Type B pancreatic cell (in vitro differentiated cells): ENCODE measurements at regions not wholly inside any gene's neighbourhood (a gene's known extent, or its start where the extent isn't known, plus 50 kb on each side); places are given as distances from the start of the nearest gene placed in this dataset.

Experiments
- DNase-seq: peaks from one replicate; pipeline ENCODE4 v3.0.0; 2021; ENCODE audit warnings: mixed read lengths; ENCODE audit not compliant: unreplicated experiment; ENCODE audit errors: extremely low spot score
- H3K27ac Mint-ChIP-seq: 2 replicates; pipeline ENCODE4 v1.8.0; 2021; ENCODE audit warnings: mild to moderate bottlenecking, mixed read lengths
- H3K27me3 Mint-ChIP-seq: 2 replicates; pipeline ENCODE4 v1.8.0; 2021; ENCODE audit warnings: mixed read lengths
- H3K36me3 Mint-ChIP-seq: 2 replicates; pipeline ENCODE4 v1.8.0; 2021; ENCODE audit warnings: mixed read lengths
- H3K4me1 Mint-ChIP-seq: one replicate; pipeline ENCODE4 v1.8.0; 2021; ENCODE audit warnings: mixed read lengths; ENCODE audit not compliant: unreplicated experiment
- H3K4me3 Mint-ChIP-seq: 2 replicates; pipeline ENCODE4 v1.8.0; 2021; ENCODE audit warnings: mild to moderate bottlenecking, mixed read lengths
- H3K9me3 Mint-ChIP-seq: 2 replicates; pipeline ENCODE4 v1.8.0; 2021; ENCODE audit warnings: mixed read lengths
- TF ChIP-seq, protein P1 (sequence below): fragments of 200-600 bp; sonication (generic); conservative IDR thresholded peaks from 2 replicates; pipeline ENCODE4 v1.5.0; 2021; ENCODE audit warnings: antibody characterized with exemption, mild to moderate bottlenecking

GRCh38 chr10:71062156-71062555 is 150.2 kb upstream of the UNC5B start:
- Mint-ChIP-seq H3K27me3 (peaks cover 15% of the 10 kb centered on the region), H3K36me3 (no peaks in the 10 kb centered on the region), H3K4me3 (no peak overlapping the region), H3K4me1 (peaks cover 39% of the 10 kb centered on the region), H3K27ac (no peak overlapping the region), H3K9me3 (no peaks in the 10 kb centered on the region)
- TF ChIP-seq, protein P1, sequence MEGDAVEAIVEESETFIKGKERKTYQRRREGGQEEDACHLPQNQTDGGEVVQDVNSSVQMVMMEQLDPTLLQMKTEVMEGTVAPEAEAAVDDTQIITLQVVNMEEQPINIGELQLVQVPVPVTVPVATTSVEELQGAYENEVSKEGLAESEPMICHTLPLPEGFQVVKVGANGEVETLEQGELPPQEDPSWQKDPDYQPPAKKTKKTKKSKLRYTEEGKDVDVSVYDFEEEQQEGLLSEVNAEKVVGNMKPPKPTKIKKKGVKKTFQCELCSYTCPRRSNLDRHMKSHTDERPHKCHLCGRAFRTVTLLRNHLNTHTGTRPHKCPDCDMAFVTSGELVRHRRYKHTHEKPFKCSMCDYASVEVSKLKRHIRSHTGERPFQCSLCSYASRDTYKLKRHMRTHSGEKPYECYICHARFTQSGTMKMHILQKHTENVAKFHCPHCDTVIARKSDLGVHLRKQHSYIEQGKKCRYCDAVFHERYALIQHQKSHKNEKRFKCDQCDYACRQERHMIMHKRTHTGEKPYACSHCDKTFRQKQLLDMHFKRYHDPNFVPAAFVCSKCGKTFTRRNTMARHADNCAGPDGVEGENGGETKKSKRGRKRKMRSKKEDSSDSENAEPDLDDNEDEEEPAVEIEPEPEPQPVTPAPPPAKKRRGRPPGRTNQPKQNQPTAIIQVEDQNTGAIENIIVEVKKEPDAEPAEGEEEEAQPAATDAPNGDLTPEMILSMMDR: no peak
- no peak for DNase-seq

DNA sequence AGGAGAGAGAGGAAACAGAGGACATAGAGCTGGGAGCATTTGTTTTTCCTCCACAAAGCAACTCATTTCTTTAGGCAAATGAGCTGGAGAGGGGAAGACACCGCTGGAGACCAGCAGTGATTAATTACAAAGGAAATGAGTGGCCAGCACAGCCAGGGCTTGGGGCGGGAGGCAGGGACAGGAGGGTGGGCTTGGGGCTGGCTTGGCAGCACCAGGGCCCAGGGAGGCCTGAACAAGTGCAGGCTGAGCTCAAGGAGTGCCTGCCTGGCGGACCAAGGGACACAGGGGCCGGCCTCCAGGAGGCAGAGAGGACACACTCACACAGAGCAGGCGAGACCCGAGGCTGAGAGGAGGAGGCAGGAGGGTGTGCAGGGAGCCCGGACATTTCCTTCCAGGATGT is 149.0 kb upstream of the UNC5B start:
- no peaks in the 10 kb centered on the region for H3K9me3 Mint-ChIP-seq
- no peak for DNase-seq
- peak overlapping the region; percentile 56 for H3K27ac Mint-ChIP-seq
- TF ChIP-seq, protein P1: no peak
- H3K4me3 Mint-ChIP-seq: no peak overlapping the region
- H3K27me3 Mint-ChIP-seq: peaks cover 9% of the 10 kb centered on the region
- H3K36me3 Mint-ChIP-seq: no peaks in the 10 kb centered on the region
- H3K4me1 Mint-ChIP-seq: peaks cover 47% of the 10 kb centered on the region

DNA sequence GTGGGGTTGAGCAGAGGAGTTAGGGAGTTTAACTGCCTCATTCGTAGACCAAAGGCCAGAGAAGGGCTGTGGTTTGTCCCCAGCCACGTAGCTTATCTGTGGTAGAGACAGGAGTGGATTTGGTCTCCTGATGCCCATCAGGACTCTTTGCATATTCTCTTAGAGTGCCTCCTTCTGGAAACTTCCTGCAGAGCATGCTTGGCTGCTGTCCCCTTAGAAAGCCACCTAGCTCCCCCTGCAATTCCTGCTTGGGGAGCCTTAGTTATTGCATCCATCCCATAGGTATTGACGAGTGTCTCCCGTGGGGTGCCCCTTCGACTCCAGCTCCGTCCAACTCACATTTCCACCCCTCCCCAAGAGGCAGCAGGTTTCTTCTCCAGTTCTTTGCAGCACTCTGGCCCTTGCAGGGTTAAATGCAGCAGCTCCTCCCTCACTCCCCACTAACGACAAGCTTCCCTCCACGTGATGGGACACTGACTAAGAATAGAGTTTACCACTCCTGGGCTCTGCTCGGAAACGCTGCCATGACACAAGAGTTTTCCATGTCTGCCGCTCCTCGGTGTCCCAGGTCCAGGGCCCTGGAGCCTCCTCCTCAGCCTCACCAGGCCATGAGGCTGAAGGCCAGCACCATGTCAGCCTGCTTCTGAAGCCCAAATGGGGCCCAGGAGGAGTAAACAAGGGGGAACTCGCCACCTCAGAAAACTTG is 147.8 kb upstream of the UNC5B start:
- TF ChIP-seq, protein P1: no peak
- Mint-ChIP-seq H3K4me3 (peak overlapping the region; percentile 18), H3K4me1 (peaks cover 47% of the 10 kb centered on the region), H3K36me3 (no peaks in the 10 kb centered on the region), H3K9me3 (no peaks in the 10 kb centered on the region), H3K27me3 (peaks cover 9% of the 10 kb centered on the region), H3K27ac (no peak overlapping the region)
- DNase-seq: no peak

GRCh38 chr10:71065659-71066058 is 146.7 kb upstream of the UNC5B start:
- no peak for DNase-seq
- Mint-ChIP-seq H3K4me1 (peaks cover 41% of the 10 kb centered on the region), H3K9me3 (no peaks in the 10 kb centered on the region), H3K27me3 (peaks cover 3% of the 10 kb centered on the region), H3K36me3 (no peaks in the 10 kb centered on the region), H3K27ac (no peak overlapping the region), H3K4me3 (no peak overlapping the region)
- TF ChIP-seq, protein P1: no peak

DNA sequence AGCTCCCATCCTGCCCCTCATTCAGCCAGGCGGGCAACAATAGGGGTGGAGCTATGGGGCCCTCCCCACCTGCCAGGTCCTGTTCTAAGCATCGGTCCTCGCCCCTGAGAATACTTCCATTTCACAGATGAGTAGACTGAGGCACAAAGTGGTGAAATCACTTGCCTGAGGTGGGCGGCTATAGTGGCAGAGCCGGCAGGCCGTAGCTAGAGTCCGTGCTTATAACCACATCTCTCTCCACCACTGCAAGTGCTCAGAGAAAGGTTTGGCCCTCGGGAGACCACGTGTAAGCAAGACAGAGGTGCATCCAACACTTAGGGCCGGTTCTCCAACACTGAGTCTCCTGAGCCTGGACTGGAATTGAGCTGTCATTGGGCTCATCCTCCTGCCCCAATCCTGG is 145.8 kb upstream of the UNC5B start:
- Mint-ChIP-seq H3K27me3 (peaks cover 3% of the 10 kb centered on the region), H3K36me3 (no peaks in the 10 kb centered on the region), H3K9me3 (no peaks in the 10 kb centered on the region), H3K4me3 (no peak overlapping the region), H3K27ac (no peak overlapping the region), H3K4me1 (peaks cover 39% of the 10 kb centered on the region)
- DNase-seq: no peak
- TF ChIP-seq, protein P1: no peak
